GM21447 (cell line): ENCODE measurements at regions not wholly inside any gene's neighbourhood (a gene's known extent, or its start where the extent isn't known, plus 50 kb on each side); places are given as distances from the start of the nearest gene placed in this dataset.
"Not testable (repeated sequence)": the region's sequence is repeated elsewhere in the genome, so short reads cannot be mapped to it uniquely, and the experiment has no call there.

Source experiments
- ATAC-seq: cut with Tn5 transposase; IDR thresholded peaks from one replicate; pipeline ENCODE4 v1.9.1; 2021; ENCODE audit not compliant: unreplicated experiment

- no peak for ATAC-seq
Measured at GRCh38 chr20:60096166-60096565, 137.9 kb downstream of the CDH26 start.

- no peak for ATAC-seq
Measured at GRCh38 chr20:60097285-60097684, 139.1 kb downstream of the CDH26 start.

GRCh38 chr20:60100780-60101179, 142.6 kb downstream of the CDH26 start:
- peak; percentile 73 for ATAC-seq

GRCh38 chr20:60101201-60101890, 143.1 kb downstream of the CDH26 start:
- no peak for ATAC-seq

GRCh38 chr20:60101891-60102281, 143.7 kb downstream of the CDH26 start:
- ATAC-seq: no peak

GRCh38 chr20:60102665-60103210, 144.5 kb downstream of the CDH26 start:
- no peak for ATAC-seq

- ATAC-seq: no peak
Measured at GRCh38 chr20:60104993-60105803, 147.0 kb downstream of the CDH26 start.

- not testable (repeated sequence) for ATAC-seq
Measured at GRCh38 chr20:60106186-60106585, 148.0 kb downstream of the CDH26 start.

- ATAC-seq: no peak
Measured at GRCh38 chr20:60107621-60108390, 149.6 kb downstream of the CDH26 start.

- no peak for ATAC-seq
Measured at GRCh38 chr20:60108397-60108796, 150.2 kb downstream of the CDH26 start.

- no peak for ATAC-seq
Measured at GRCh38 chr20:60113024-60113724, 155.0 kb downstream of the CDH26 start.

- no peak for ATAC-seq
Measured at GRCh38 chr20:60113771-60114170, 155.5 kb downstream of the CDH26 start.

- ATAC-seq: no peak
Measured at GRCh38 chr20:60115451-60115850, 157.2 kb downstream of the CDH26 start.

- no peak for ATAC-seq
Measured at GRCh38 chr20:60116128-60116909, 158.1 kb downstream of the CDH26 start.

GRCh38 chr20:60117065-60117464, 158.8 kb downstream of the CDH26 start:
- ATAC-seq: no peak

- ATAC-seq: no peak
Measured at GRCh38 chr20:60121903-60122302, 163.7 kb downstream of the CDH26 start.

- no peak for ATAC-seq
Measured at GRCh38 chr20:60122671-60123070, 164.4 kb downstream of the CDH26 start.

GRCh38 chr20:60123096-60123495, 164.9 kb downstream of the CDH26 start:
- no peak for ATAC-seq

GRCh38 chr20:60123652-60124051, 165.4 kb downstream of the CDH26 start:
- ATAC-seq: no peak

- no peak for ATAC-seq
Measured at GRCh38 chr20:60124776-60125381, 166.7 kb downstream of the CDH26 start.
